MM.1S (cell line): ENCODE measurements at regions not wholly inside any gene's neighbourhood (a gene's known extent, or its start where the extent isn't known, plus 50 kb on each side); places are given as distances from the start of the nearest gene placed in this dataset.

Experiments
- DNase-seq: peaks from one replicate; pipeline ENCODE4 v3.0.0-alpha.2; 2015
- H2AFZ ChIP-seq: fragments of 300-600 bp; sonication (generic); 2 replicates; pipeline ENCODE4 v1.6.0; 2016; ENCODE audit warnings: antibody characterized with exemption, low read length
- H3F3A ChIP-seq: fragments of 300-600 bp; sonication (generic); 2 replicates; pipeline ENCODE4 v1.6.1; 2016; ENCODE audit warnings: mild to moderate bottlenecking, antibody characterized with exemption, low read length, moderate library complexity, mixed read lengths; ENCODE audit not compliant: insufficient read depth
- H3K27ac ChIP-seq: fragments of 300-600 bp; sonication (generic); 2 replicates; pipeline ENCODE4 v1.5.1; 2016; ENCODE audit warnings: mild to moderate bottlenecking, low read length
- H3K27me3 ChIP-seq: fragments of 300-600 bp; sonication (generic); replicated peaks from 2 replicates; pipeline ENCODE4 v1.6.0; 2016; ENCODE audit warnings: low read length; ENCODE audit not compliant: insufficient read depth
- H3K36me3 ChIP-seq: fragments of 300-600 bp; sonication (generic); replicated peaks from 2 replicates; pipeline ENCODE4 v1.6.1; 2016; ENCODE audit warnings: mild to moderate bottlenecking, low read length, mixed read lengths; ENCODE audit not compliant: insufficient read depth
- H3K4me1 ChIP-seq: fragments of 300-600 bp; sonication (generic); 2 replicates; pipeline ENCODE4 v1.6.1; 2016; ENCODE audit warnings: low read length, mixed read lengths
- H3K4me2 ChIP-seq: fragments of 300-600 bp; sonication (generic); 2 replicates; pipeline ENCODE4 v1.6.0; 2016; ENCODE audit warnings: low read depth, low read length
- H3K4me3 ChIP-seq: fragments of 300-600 bp; sonication (generic); 2 replicates; pipeline ENCODE4 v1.5.1; 2016; ENCODE audit warnings: low read length, mixed read lengths
- H3K79me2 ChIP-seq: fragments of 300-600 bp; sonication (generic); 2 replicates; pipeline ENCODE4 v1.6.1; 2016; ENCODE audit warnings: mixed run types, low read length, mixed read lengths
- H3K9ac ChIP-seq: fragments of 300-600 bp; sonication (generic); 2 replicates; pipeline ENCODE4 v1.6.1; 2016; ENCODE audit warnings: low read length, mixed read lengths
- H3K9me2 ChIP-seq: fragments of 300-600 bp; sonication (generic); replicated peaks from 2 replicates; pipeline ENCODE4 v1.6.1; 2016; ENCODE audit warnings: mild to moderate bottlenecking, low read length, mixed read lengths; ENCODE audit not compliant: insufficient read depth
- H3K9me3 ChIP-seq: fragments of 300-600 bp; sonication (generic); replicated peaks from 2 replicates; pipeline ENCODE4 v1.6.1; 2016; ENCODE audit warnings: mild to moderate bottlenecking, low read length, mixed read lengths; ENCODE audit not compliant: insufficient read depth
- H4K20me1 ChIP-seq: fragments of 300-600 bp; sonication (generic); 2 replicates; pipeline ENCODE4 v1.6.1; 2016; ENCODE audit warnings: mild to moderate bottlenecking, low read length, moderate library complexity, mixed read lengths; ENCODE audit not compliant: insufficient read depth
- CTCF ChIP-seq: fragments of 300-600 bp; sonication (generic); IDR thresholded peaks from 2 replicates; pipeline ENCODE4 v1.5.1; 2016; ENCODE audit warnings: antibody characterized with exemption, low read length, mixed read lengths
- EZH2 ChIP-seq: fragments of 300-600 bp; sonication (generic); optimal IDR thresholded peaks from 2 replicates; pipeline ENCODE3; 2017; ENCODE audit warnings: low read depth, mild to moderate bottlenecking, antibody characterized with exemption, low read length, mixed read lengths
- EZH2phosphoT487 ChIP-seq: fragments of 300-600 bp; sonication (generic); IDR thresholded peaks from 2 replicates; pipeline ENCODE4 v1.6.1; 2018; ENCODE audit warnings: antibody characterized with exemption, low read length

DNA sequence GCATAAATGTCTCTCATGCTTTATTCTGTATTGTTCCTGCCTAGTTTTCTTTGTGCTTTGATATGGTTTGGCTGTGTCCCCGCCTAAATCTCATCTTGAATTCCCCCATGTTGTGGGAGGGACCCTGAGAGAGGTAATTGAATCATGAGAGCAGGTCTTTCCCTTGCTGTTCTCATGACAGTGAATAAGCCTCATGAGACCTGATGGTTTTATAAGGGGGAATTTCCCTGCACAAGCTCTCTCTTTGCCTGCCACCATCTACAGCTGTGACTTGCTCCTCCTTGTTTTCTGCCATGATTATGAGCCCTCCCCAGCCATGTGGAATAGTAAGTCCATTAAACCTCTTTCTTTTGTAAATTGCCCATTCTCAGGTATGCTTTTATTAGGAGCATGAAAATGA lies 1596.6 kb downstream of the SI start:
- H2AFZ ChIP-seq, result no peak overlapping the region
- no peaks in the 10 kb centered on the region for H3K4me1 ChIP-seq
- no peaks in the 10 kb centered on the region for H3K9me2 ChIP-seq
- no peak overlapping the region for H3K27ac ChIP-seq
- no peaks in the 10 kb centered on the region for H3K36me3 ChIP-seq
- H3K4me2 ChIP-seq, result no peak overlapping the region
- H3F3A ChIP-seq, result no peaks in the 10 kb centered on the region
- H3K27me3 ChIP-seq, result no peaks in the 10 kb centered on the region
- H3K9ac ChIP-seq, result no peak overlapping the region
- TF ChIP-seq EZH2, result no peak
- TF ChIP-seq CTCF, result no peak
- TF ChIP-seq EZH2phosphoT487, result no peak
- no peaks in the 10 kb centered on the region for H3K9me3 ChIP-seq
- H3K4me3 ChIP-seq, result no peak overlapping the region
- no peaks in the 10 kb centered on the region for H3K79me2 ChIP-seq
- no peaks in the 10 kb centered on the region for H4K20me1 ChIP-seq
- DNase-seq, result no peak

- H3K79me2 ChIP-seq, result no peaks in the 10 kb centered on the region
- H3K36me3 ChIP-seq, result no peaks in the 10 kb centered on the region
Measured at GRCh38 chr3:163476179-163476578, 1602.1 kb downstream of the SI start.

DNA sequence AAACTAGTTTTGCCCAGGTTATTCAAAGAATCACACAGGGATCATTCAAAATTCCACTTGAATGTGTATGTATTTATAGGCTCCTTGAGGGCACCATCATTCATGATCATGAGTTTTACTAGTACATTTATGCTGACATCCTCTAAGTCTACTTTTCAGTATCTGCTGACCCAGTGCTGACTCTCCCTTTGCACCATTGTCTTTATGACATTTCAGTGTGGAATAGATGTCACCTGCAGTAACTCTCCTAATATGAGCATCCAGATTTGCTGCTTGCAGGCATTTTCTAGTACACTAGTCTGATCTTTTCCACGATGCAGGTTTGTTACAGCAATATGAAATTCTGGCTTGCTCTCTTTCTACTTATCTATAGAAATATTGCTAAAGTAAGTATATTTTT lies 1603.5 kb downstream of the SI start:
- no peaks in the 10 kb centered on the region for H3K9me3 ChIP-seq
- H3K36me3 ChIP-seq, result no peaks in the 10 kb centered on the region
- no peaks in the 10 kb centered on the region for H4K20me1 ChIP-seq
- no peaks in the 10 kb centered on the region for H3K27me3 ChIP-seq
- H3K4me2 ChIP-seq, result no peak overlapping the region
- no peak overlapping the region for H3K27ac ChIP-seq
- H2AFZ ChIP-seq, result no peak overlapping the region
- H3K79me2 ChIP-seq, result no peaks in the 10 kb centered on the region
- no peaks in the 10 kb centered on the region for H3F3A ChIP-seq
- H3K4me1 ChIP-seq, result no peaks in the 10 kb centered on the region
- peak; percentile 56 for DNase-seq
- no peaks in the 10 kb centered on the region for H3K9me2 ChIP-seq
- no peak overlapping the region for H3K9ac ChIP-seq
- no peak for TF ChIP-seq EZH2
- TF ChIP-seq CTCF, result no peak
- TF ChIP-seq EZH2phosphoT487, result no peak
- no peak overlapping the region for H3K4me3 ChIP-seq

More at GRCh38 chr3:163476179-163476578, 1602.1 kb downstream of the SI start:
- DNase-seq, result no peak
- TF ChIP-seq EZH2 (no peak), CTCF (peak; percentile 26), EZH2phosphoT487 (no peak)
- no peaks in the 10 kb centered on the region for H4K20me1 ChIP-seq
- H3K9ac ChIP-seq, result no peak overlapping the region
- H3K4me3 ChIP-seq, result no peak overlapping the region
- no peak overlapping the region for H3K4me2 ChIP-seq
- H3K27ac ChIP-seq, result no peak overlapping the region
- no peaks in the 10 kb centered on the region for H3K9me3 ChIP-seq
- no peaks in the 10 kb centered on the region for H3K4me1 ChIP-seq
- H3F3A ChIP-seq, result no peaks in the 10 kb centered on the region
- no peak overlapping the region for H2AFZ ChIP-seq
- H3K27me3 ChIP-seq, result no peaks in the 10 kb centered on the region
- H3K9me2 ChIP-seq, result no peaks in the 10 kb centered on the region
